Hematopoietic multipotent progenitor cell treated with erythropoietin and hydrocortisone succinate and interleukin-3 and kit ligand, for 15 days (in vitro differentiated cells): ENCODE measurements at regions not wholly inside any gene's neighbourhood (a gene's known extent, or its start where the extent isn't known, plus 50 kb on each side); places are given as distances from the start of the nearest gene placed in this dataset.
"Not testable (repeated sequence)": the region's sequence is repeated elsewhere in the genome, so short reads cannot be mapped to it uniquely, and the experiment has no call there.

ENCODE experiments used
- DNase-seq: peaks from one replicate; pipeline ENCODE4 v3.0.0-alpha.2; 2015; ENCODE audit warnings: low spot score

DNA sequence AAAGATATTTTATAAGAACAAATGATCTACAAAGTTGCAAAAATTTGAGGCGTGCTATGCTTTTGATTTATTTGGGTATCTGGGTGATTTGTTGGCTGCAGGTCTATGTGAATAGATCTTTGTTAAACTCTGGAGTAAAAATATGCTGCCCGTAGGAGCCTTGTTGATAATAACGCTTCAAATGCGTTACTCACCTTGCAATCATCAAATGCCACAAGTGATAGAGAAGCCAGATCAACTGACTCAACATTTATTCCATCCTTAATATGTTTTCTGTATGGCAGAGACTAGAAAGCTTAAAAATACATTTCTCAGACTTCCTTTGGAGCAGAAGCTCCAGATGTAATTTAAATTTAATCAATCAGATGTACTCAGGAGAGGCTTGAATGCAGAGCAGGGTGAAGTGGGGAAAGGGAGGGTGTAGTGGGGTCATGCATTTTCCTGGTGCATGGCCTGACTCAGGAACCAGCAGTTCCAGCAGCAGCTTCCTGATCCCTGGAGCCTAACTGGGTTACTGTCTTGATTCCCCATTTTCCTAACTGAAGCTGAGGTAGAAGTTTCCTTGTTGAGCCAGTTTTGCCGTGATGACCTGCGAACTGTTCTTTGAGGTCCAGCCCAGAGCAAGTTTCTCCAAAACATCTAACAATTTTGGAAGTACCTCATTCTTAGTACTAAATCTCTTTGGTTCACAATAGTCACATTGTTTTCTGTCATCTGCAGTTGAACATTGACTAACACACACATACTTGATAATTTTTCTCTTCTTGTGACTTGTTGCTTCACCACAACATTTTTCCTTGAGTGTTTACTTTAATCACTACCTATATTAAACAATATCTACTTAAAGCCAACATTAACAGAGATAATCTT is 284.7 kb upstream of the CWC22 start:
- DNase-seq: no peak

DNA sequence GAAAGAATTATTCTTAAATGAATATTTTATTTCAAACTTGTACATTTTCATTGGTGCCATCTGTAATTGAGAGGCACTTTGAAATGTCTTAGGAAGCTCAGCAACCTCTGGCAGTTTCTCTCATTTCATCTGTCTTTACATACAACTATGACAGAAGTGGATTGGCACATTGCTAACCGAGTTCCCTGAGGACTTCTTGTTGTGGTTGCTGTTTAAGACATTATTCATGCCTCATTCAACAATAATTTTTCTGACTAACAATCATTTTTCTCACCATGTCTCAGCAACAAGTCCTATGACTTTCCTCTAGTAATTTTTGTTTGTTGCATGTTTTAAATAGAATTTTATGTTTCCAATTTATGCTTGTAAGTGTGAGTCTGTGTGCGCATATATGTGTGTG is 284.0 kb upstream of the CWC22 start:
- no peak for DNase-seq

DNA sequence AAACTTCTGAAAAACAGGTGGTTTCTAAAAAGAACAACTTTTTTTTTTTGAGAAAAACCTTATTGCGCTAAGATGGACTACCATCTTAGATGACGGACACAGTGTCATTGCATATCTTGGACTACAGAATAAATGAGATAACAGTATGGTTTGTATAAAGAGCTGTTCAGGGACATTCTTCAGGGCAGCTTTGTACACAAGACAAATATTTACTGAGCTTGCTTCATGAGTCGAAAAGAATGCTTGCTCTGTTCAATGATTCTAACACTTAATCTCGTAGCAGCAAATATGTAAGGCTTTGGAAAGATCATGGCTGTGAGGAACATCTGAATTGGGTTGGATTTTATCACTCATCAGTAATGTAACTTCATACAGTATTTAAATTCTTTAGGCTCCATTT is 282.5 kb upstream of the CWC22 start:
- DNase-seq: no peak

DNA sequence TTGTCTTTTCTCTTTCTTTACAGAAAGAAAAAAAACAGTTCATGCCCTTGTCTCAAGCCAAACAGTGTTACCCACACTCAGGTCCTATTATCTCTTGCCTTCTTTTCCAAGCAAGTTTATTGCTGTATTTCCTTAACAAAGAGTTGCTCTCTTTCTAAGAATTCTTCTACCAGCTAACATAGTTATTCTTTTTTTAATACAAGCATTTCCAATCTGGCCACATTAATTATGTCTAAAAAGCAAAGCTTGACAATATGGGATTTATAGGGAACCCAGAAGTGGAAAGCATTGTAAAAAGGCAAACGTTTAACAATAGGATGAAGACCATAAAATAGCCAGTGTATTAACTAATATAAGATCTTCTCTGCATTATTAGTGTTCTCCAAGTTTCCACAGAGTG is 272.5 kb upstream of the CWC22 start:
- DNase-seq: no peak

DNA sequence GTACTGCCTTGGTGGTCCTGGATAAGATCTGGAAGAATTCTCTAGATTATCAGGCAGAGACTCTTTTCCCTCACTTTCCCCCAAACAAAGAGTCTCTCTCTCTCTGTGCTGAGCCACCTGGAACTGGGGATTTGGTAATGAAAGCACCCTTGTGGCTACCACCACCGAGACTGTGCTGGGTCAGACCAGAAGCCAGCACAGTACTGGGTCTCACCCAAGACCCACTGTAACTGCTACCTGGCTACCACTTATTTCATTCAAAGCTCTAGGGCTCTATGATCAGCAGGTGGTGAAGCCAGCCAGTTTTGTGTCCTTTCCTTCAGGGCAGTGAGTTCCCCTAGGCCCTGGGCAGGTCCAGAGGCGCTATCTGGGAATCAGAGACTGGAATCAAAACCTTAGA is 269.6 kb upstream of the CWC22 start:
- no peak for DNase-seq

DNA sequence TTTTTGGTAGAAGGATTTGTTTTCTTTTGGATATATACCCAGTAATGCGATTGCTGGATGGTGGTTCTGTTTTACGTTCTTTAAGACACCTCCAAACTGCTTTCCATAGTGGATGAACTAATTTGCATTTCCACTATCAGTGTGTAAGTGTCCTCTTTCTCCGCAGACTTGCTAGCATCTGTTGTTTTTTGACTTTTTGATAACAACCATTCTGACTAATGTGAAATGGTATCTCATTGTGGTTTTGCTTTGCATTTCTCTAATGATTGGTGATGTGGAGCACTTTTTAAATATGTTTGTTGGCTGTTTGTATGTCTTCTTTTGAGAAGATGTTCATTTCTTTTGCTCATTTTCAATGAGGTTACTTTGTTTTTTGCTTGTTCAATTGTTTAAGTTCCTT is 260.9 kb upstream of the CWC22 start:
- no peak for DNase-seq

DNA sequence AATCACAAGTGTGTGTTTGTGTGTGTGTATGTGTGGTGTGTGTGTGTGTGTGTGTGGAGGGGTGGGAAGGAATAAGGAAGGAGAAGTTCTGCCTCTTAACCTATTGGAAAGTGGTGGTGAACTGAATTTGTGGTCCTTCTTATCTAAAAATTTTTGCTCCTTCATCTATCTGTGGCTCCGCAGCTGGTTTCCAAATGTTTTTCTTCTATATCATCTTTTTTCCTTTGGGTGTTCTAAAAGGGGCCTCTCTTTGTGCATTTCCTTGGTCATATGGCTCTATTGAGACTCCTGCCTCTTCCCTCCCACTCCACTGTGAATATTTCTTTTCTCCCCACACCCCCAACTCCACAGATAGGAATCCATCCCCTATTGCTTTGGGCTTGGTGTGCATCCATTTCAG is 254.9 kb upstream of the CWC22 start:
- DNase-seq: no peak

DNA sequence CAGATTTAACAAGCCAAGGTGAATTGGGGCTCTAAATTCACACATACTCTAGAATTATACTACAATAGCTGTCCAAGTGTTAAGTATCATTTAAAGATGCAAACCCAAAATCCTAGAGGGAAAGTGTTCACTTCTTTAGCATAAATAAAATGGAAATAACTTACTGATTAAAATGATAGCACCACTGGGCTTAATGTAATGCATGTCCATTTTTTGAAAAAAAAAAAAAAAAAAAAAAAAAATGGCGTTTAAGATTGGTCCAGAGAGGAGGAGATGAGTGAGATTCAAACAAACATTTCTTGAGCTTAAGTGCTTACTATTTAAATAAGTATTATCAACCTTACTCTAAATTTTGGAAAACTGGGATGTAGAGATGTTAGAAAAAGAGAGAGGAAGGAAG is 251.5 kb upstream of the CWC22 start:
- no peak for DNase-seq

DNA sequence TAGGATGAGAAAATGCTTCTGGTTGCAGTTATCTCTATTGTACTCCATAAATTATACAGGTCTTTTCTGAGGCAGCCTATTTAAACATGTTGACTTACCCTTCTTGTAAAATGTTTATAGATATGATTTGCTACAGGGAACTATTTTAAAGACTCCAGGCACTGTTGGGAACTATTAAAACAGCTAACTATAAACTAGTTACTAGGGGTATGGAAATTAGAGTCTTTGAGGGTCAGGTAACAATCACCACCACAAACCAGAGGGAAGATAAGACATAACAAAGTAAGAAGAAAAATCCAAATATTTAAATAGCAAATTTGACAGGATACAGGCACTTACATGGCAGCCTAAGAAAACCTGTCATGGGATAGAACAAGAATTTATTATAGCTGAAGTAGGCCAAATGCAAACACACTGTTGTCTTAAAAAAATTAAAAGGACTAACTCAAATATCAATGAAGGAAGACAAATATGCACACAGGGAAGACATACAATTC is 251.0 kb upstream of the CWC22 start:
- no peak for DNase-seq

DNA sequence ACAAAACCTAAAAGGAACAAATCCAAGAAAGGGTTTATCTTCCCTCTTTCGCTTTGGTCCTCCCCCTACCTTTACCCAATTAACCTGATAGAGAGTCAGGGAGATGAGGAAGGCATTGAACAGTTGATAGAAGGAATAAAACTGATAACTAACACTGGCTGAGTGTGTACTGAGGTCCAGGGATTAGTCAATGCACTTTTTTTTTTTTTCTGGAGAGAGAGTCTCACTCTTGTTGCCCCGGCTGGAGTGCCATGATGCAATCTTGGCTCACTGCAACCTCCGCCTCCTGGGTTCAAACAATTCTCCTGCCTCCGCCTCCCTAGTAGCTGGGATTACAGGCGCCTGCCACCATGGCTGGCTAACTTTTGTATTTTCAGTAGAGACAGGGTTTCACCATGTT is 250.2 kb upstream of the CWC22 start:
- DNase-seq: no peak

DNA sequence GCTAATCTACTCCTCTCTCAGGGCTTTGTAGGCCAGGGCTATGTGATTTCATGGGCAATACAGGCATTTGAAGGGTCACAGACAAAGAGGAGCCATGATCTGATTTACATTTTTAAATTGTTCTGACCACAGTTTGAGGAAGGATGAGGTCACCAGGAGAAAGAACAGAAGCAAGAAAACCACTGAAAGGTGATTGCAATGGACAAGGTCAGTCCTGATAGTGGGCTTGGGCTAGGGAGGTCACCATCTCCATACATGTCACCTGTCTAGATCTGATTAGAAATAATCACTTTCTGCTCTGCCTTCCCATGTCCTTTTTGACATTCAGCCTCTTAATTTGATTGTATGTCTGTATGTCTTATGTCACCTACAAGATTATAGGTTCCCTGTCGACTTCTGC is 248.9 kb upstream of the CWC22 start:
- no peak for DNase-seq

DNA sequence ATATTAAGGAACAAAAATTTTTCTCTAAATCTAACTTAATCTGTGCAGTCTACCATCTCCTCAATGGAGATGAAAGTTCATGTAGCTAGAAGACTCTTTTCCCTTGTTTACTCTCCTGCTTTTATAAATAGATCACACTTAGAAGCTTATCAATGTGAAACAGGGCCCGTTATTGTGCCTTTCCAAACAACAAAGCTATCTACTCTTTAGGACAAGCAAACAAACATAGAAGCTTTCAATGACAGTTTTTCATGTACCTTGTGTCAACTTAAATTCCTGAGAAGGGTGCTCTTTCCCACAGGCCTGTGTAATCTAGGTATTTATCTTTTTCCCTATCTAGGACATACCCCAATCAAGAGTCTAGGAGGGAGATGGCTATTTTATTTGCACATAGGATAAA is 247.8 kb upstream of the CWC22 start:
- DNase-seq: no peak

DNA sequence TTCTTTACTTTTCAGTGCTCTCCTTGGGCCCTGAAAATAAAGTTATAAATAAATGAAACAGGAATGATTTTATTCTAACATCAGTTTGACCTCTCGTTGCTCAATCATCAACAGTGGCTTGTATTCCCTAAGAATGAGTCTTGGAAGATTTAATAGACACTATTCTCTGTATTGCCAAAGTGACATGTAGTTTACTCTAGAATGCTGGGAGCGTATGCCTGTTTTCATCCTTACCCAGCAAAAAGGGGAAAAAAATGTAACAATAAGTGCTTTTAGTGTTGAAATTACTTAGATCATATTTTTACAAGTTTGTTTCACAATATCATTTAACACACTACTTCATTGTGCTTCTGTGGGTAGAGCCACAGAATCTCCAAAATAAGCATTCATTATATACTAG is 240.6 kb upstream of the CWC22 start:
- no peak for DNase-seq

DNA sequence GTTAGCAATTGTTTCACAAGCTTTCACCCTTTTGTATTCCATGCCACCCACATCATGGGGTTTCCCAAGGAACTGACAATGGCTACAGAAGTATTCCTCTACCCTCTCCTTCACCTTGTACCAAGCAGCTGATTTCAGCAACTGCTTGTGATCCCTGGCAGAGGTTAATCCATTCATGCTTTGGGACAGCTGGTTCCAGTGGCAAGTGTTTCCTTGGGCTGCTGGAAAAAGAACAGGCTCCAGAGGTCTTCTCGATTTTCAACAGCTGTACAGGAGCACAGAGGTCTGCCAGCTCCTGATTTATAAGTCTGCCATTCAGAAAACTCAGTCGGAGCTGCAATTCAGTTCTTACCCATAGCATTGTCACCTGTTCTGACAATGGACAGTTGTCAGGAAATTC is 239.2 kb upstream of the CWC22 start:
- no peak for DNase-seq

DNA sequence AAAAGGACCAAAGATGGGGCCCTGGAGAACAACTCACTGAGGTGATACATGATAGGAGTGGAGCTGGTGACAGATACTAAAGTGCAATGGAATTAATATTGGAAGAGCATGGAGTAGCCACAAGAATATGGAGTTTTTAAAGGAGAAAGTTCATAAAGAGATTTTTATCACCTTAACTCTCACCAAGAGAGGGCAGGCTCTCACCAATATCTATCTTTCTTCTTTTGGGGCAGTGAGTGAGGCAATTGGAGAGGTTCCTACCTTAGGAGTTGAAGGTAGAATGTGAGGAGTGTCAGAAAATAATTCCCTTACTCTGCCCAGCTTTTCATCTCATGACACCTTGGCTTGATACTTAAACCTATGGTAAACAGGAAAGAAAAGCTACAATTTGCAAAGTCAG is 233.7 kb upstream of the CWC22 start:
- DNase-seq: no peak

DNA sequence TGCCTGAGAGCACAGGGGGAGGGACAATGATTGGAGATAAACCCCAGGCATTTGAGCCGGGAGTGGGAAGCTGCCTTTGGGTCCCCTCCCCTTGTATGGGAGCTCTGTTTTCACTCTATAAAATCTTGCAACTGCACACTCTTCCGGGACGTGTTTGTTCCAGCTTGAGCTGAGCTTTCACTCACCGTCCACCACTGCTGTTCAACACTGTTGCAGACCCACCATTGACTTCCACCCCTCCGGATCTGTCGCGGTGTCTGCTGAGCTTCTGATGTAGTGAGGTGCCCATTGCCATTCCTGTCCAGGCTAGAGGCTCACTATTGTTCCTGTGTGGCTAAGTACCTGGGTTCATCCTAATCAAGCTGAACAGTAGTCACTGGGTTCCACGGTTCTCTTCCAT is 231.6 kb upstream of the CWC22 start:
- DNase-seq: no peak

DNA sequence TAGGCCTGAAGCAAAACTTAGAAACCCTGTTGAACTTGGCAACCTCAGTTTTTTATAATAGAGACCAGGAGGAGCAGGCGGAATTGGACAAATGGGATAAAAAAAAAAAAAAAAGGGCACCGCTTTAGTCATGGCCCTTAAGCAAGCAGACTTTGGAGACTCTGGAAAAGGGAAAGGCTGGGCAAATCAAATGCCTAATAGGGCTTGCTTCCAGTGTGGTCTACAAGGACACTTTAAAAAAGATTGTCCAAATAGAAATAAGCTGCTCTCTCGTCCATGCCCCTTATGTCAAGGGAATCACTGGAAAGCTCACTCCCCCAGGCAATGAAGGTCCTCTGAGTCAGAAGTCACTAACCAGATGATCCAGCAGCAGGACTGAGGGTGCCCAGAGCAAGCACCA is 229.0 kb upstream of the CWC22 start:
- DNase-seq: not testable (repeated sequence)

DNA sequence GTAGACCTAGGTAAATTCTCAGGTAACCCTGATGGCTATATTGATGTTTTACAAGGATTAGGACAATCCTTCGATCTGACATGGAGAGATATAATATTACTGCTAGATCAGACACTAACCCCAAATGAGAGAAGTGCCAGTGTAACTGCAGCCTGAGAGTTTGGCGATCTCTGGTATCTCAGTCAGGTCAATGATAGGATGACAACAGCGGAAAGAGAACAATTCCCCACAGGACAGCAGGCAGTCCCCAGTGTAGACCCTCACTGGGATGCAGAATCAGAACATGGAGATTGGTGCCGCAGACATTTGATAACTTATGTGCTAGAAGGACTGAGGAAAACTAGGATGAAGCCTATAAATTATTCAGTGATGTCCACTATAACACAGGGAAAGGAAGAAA is 228.4 kb upstream of the CWC22 start:
- DNase-seq: not testable (repeated sequence)

DNA sequence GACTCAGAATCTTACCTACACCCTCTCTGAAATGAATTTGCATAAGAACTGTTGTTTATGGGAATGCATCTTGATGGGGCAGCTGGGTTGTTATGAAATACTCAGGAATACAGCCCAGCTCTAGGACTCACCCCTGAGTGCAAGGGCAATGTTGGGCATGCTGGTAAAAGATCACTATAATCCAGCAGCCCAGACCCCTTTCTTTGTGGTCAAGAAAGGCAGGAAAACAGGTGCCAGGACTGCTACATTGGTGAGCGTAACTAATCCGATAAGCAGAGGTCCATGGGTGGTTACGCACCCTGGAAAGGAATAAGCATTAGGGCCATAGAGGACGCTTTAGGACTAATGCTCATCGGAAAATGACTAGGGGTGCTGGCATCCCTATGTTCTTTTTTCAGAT is 227.9 kb upstream of the CWC22 start:
- not testable (repeated sequence) for DNase-seq

DNA sequence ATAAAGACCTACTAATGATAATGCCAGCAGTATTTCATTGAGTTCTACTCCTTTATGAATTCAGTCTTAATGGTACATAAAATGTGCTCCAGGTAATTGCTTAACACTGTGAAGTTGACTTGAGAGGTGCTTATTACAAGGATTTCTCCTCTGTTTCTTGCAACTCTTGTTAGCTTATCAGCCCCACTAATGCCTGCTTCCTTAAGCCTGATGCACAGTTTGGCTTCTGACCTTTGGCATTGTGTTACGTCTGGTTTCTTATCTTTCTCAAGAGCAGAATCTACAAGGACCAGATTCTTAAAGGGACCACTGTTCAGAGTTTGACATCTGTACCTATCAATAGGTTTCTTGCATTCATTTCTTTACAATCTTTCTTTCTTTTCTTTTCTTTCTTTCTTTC is 223.9 kb upstream of the CWC22 start:
- DNase-seq: no peak

DNA sequence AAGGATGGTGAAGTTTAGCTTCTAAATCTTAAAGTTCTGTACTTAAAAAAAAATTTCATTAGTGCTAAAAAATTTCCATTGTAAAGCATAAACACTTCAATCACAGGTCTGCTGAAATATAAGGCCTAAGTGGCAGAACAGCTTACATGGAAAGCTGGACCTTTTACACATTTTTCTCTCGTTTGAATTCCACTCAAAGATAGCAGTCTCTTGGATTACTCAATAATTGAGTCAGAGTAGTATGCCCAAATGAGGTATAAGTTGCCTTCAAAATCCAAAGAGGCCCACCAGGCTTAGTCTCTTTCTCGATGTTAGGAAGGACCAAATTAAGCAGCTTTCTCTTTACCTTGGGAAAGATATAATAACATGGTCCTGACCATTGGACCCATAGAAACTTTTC is 220.4 kb upstream of the CWC22 start:
- DNase-seq: no peak

DNA sequence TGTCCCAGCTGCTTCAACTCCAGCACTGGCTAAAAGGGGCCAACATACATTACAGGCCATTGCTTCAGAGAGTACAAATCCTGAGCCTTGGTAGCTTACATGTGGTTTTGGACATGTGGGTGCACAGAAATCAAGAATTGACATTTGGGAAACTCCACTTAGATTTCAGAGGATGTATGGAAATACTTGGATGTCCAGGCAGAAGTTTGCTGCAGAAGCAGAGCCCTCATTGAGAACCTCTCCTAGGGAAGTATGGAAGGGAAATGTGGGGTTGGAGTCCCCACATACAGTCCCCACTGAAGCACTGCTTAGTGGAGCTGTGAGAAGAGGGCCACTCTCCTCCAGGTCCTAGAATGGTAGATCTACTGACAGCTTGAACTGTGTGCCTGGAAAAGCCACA is 218.0 kb upstream of the CWC22 start:
- DNase-seq: no peak

DNA sequence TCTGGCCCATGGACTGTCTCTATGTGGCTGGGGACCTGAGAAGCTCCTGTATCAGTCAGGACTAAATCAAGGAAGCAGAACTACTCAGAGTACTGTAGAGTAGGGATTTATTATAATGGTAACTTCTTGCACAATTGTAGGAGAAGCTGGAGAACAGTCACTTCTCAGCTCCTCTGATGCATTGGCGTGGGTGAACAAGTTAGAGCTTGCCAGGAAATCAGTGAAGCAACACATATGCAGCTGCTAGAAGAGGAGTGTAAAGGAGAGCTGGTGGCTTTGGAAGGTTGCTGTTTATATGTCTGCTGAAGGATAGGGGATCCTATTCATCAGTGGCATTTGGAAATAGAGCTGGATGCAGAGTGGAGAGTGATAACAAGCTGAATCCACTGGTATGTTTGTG is 215.5 kb upstream of the CWC22 start:
- DNase-seq: no peak

DNA sequence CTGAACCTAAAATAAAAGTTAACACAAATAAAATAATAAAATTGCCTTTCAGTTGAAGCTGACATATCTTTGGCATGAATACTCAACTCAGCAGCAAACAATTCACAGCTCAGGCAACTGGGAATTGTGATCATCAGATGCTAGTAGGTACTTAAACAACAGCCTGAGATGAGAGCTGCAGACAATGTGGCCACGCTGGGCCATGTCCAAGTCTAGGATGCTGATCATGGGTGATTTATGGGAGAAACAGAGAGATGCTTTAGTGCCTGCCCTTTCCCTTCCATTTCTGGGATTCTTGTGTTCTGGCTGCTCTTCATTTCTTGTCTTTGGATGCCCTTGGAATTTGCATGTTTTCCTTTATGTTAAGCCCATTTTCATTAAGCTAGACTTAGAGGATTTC is 212.4 kb upstream of the CWC22 start:
- DNase-seq: no peak
